ENCODE measurements at regions not wholly inside any gene's neighbourhood (a gene's known extent, or its start where the extent isn't known, plus 50 kb on each side); places are given as distances from the start of the nearest gene placed in this dataset.

DNA sequence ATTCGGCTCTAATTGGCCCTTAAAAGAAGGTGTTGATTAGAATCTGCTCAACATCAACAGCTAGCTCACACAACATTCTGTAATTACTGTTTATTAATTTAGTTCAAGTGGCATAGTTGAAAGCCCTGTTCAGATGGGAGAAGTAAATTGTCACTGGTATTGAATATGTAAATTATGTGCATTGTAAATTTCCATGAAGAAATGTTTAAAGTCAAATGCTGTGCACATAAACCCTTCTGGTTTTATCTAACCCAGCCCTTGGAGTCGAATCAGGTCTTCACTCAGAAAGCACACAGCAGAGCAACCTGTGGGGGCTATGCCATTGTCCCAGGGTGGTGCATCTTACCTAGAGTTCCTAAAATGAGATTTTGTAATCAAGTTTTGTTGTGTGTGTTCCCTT lies 65.4 kb upstream of the LMO4 start:
- no peak for TF ChIP-seq RCOR1 (IDR thresholded peaks at IDR 0.05; ENCODE audit: insufficient replicate concordance, low read length)
- no peak for TF ChIP-seq POLR2A (IDR thresholded peaks at IDR 0.05; ENCODE audit: low read depth, low read length)
- TF ChIP-seq RAD21 (IDR thresholded peaks at IDR 0.05; ENCODE audit: low read length) = no peak
- TF ChIP-seq, protein P1, sequence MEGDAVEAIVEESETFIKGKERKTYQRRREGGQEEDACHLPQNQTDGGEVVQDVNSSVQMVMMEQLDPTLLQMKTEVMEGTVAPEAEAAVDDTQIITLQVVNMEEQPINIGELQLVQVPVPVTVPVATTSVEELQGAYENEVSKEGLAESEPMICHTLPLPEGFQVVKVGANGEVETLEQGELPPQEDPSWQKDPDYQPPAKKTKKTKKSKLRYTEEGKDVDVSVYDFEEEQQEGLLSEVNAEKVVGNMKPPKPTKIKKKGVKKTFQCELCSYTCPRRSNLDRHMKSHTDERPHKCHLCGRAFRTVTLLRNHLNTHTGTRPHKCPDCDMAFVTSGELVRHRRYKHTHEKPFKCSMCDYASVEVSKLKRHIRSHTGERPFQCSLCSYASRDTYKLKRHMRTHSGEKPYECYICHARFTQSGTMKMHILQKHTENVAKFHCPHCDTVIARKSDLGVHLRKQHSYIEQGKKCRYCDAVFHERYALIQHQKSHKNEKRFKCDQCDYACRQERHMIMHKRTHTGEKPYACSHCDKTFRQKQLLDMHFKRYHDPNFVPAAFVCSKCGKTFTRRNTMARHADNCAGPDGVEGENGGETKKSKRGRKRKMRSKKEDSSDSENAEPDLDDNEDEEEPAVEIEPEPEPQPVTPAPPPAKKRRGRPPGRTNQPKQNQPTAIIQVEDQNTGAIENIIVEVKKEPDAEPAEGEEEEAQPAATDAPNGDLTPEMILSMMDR (conservative IDR thresholded peaks at IDR 0.05; ENCODE audit: low read depth, low read length) = no peak
- TF ChIP-seq, protein P2, sequence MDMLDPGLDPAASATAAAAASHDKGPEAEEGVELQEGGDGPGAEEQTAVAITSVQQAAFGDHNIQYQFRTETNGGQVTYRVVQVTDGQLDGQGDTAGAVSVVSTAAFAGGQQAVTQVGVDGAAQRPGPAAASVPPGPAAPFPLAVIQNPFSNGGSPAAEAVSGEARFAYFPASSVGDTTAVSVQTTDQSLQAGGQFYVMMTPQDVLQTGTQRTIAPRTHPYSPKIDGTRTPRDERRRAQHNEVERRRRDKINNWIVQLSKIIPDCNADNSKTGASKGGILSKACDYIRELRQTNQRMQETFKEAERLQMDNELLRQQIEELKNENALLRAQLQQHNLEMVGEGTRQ (IDR thresholded peaks at IDR 0.05; ENCODE audit: low read depth, low read length) = no peak
- TF ChIP-seq MXI1 (IDR thresholded peaks at IDR 0.05; ENCODE audit: borderline replicate concordance, low read depth, low read length) = no peak
- no peak for TF ChIP-seq RFX5 (IDR thresholded peaks at IDR 0.05; ENCODE audit: low read depth, low read length)
- TF ChIP-seq, protein P3, sequence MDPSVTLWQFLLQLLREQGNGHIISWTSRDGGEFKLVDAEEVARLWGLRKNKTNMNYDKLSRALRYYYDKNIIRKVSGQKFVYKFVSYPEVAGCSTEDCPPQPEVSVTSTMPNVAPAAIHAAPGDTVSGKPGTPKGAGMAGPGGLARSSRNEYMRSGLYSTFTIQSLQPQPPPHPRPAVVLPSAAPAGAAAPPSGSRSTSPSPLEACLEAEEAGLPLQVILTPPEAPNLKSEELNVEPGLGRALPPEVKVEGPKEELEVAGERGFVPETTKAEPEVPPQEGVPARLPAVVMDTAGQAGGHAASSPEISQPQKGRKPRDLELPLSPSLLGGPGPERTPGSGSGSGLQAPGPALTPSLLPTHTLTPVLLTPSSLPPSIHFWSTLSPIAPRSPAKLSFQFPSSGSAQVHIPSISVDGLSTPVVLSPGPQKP (IDR thresholded peaks at IDR 0.05; ENCODE audit: borderline replicate concordance, low read depth, low read length) = no peak
- TF ChIP-seq FOS (IDR thresholded peaks at IDR 0.05; ENCODE audit: low read depth, low read length) = no peak

Data from IMR-90 (cell line).